ENCODE measurements at regions not wholly inside any gene's neighbourhood (a gene's known extent, or its start where the extent isn't known, plus 50 kb on each side); places are given as distances from the start of the nearest gene placed in this dataset.

GRCh38 chr1:185603158-185603557 is 131.0 kb upstream of the HMCN1 start:
- TF ChIP-seq RARB (CRISPR knock-in tag; IDR thresholded peaks at IDR 0.05): no peak
- TF ChIP-seq ZFP3 (CRISPR knock-in tag; IDR thresholded peaks at IDR 0.05): no peak
- no peak for TF ChIP-seq CREB5 (CRISPR knock-in tag; IDR thresholded peaks at IDR 0.05; ENCODE audit: low read depth)

Data from SK-N-SH treated with all-trans-retinoic acid at 6 μM for 48 hours (cell line).